Smooth muscle cell (in vitro differentiated cells): ENCODE measurements at regions not wholly inside any gene's neighbourhood (a gene's known extent, or its start where the extent isn't known, plus 50 kb on each side); places are given as distances from the start of the nearest gene placed in this dataset.

ENCODE experiments used
- DNase-seq: peaks from one replicate; lab custom pipeline; 2025; ENCODE audit not compliant: unreplicated experiment; lab: John Stamatoyannopoulos, UW
- H2AFZ ChIP-seq: fragments of 200-600 bp; sonication (generic); 2 replicates; pipeline ENCODE4 v1.6.0; 2016; ENCODE audit warnings: antibody characterized with exemption, low read depth, mild to moderate bottlenecking
- H3F3A ChIP-seq: fragments of 200-600 bp; sonication (generic); 2 replicates; pipeline ENCODE4 v1.6.0; 2017; ENCODE audit warnings: antibody characterized with exemption, low read depth
- H3K27ac ChIP-seq: fragments of 200-600 bp; sonication (generic); 2 replicates; pipeline ENCODE4 v1.5.1; 2016; ENCODE audit warnings: low read depth, mild to moderate bottlenecking
- H3K27me3 ChIP-seq: fragments of 200-600 bp; sonication (generic); 2 replicates; pipeline ENCODE4 v1.6.1; 2016; ENCODE audit warnings: low read depth, mild to moderate bottlenecking
- H3K36me3 ChIP-seq: fragments of 200-600 bp; sonication (generic); 2 replicates; pipeline ENCODE4 v1.5.1; 2016; ENCODE audit warnings: low read depth
- H3K4me1 ChIP-seq: fragments of 200-600 bp; sonication (generic); 2 replicates; pipeline ENCODE4 v1.5.1; 2016; ENCODE audit warnings: low read depth
- H3K4me2 ChIP-seq: fragments of 200-600 bp; sonication (generic); 2 replicates; pipeline ENCODE4 v1.6.0; 2016; ENCODE audit warnings: mild to moderate bottlenecking
- H3K4me3 ChIP-seq: fragments of 200-600 bp; sonication (generic); 2 replicates; pipeline ENCODE4 v1.5.1; 2016; ENCODE audit warnings: mild to moderate bottlenecking
- H3K79me2 ChIP-seq: fragments of 200-600 bp; sonication (generic); 2 replicates; pipeline ENCODE4 v1.6.0; 2016; ENCODE audit warnings: low read depth, mild to moderate bottlenecking
- H3K9ac ChIP-seq: fragments of 200-600 bp; sonication (generic); 2 replicates; pipeline ENCODE4 v1.6.0; 2016; ENCODE audit warnings: low read depth
- H3K9me3 ChIP-seq: fragments of 200-600 bp; sonication (generic); replicated peaks from 2 replicates; pipeline ENCODE4 v1.5.1; 2016; ENCODE audit warnings: low read depth
- H4K20me1 ChIP-seq: fragments of 200-600 bp; sonication (generic); 2 replicates; pipeline ENCODE4 v1.6.0; 2016; ENCODE audit warnings: low read depth
- CTCF ChIP-seq: fragments of 200-600 bp; sonication (generic); IDR thresholded peaks from 2 replicates; pipeline ENCODE4 v1.5.1; 2017; ENCODE audit warnings: borderline replicate concordance, mild to moderate bottlenecking, antibody characterized with exemption; ENCODE audit not compliant: insufficient read depth, poor library complexity, severe bottlenecking
- WGBS: methylation state at CpG from one replicate; pipeline ENCODE4 v1.1.7; 2016; ENCODE audit warnings: low lambda C conversion rate; 5-methylcytosine and 5-hydroxymethylcytosine counted together

DNA sequence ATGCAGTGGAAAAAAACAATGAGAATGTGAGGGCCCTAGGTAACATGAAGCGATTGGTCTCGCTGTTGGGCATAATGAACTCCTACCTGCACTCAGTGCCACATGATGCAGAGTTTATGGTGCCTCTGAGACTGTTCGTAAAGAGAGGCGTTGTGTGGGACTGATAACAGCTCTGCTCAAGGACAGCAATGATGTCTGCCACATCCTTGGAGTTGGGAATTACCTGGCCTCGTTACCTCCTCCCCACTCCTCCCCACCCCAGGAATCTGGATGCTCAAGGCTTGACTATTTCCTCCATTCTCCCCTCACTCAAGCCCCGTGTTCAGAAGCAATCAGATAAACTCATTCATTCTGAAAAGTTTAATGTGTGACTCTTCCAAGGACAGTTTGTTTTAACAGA, 148.0 kb upstream of the JADE1 start:
- Histone ChIP-seq H3K79me2 (no peaks in the 10 kb centered on the region), H3K9me3 (no peaks in the 10 kb centered on the region), H2AFZ (no peak overlapping the region), H3K36me3 (no peaks in the 10 kb centered on the region), H3K9ac (no peak overlapping the region), H3K27ac (no peak overlapping the region), H3K27me3 (no peaks in the 10 kb centered on the region), H3K4me3 (no peak overlapping the region), H3K4me2 (no peak overlapping the region), H3F3A (no peaks in the 10 kb centered on the region), H4K20me1 (no peaks in the 10 kb centered on the region), H3K4me1 (no peaks in the 10 kb centered on the region)
- no peak for TF ChIP-seq CTCF
- 70% methylated on average over 6 of the region's 6 CpGs for WGBS
- DNase-seq = no peak

GRCh38 chr4:128660361-128661215, 148.9 kb upstream of the JADE1 start:
- H3K4me2 ChIP-seq = no peak overlapping the region
- H3K79me2 ChIP-seq = no peaks in the 10 kb centered on the region
- H3F3A ChIP-seq = no peaks in the 10 kb centered on the region
- no peaks in the 10 kb centered on the region for H3K4me1 ChIP-seq
- WGBS = 75% methylated on average over 3 of the region's 3 CpGs
- no peak overlapping the region for H3K4me3 ChIP-seq
- no peaks in the 10 kb centered on the region for H3K27me3 ChIP-seq
- no peak overlapping the region for H3K27ac ChIP-seq
- DNase-seq = no peak
- no peaks in the 10 kb centered on the region for H3K9me3 ChIP-seq
- H3K36me3 ChIP-seq = no peaks in the 10 kb centered on the region
- H3K9ac ChIP-seq = no peak overlapping the region
- H2AFZ ChIP-seq = no peak overlapping the region
- no peak for TF ChIP-seq CTCF
- H4K20me1 ChIP-seq = no peaks in the 10 kb centered on the region

- no peak overlapping the region for H3K4me3 ChIP-seq
- no peak overlapping the region for H3K9ac ChIP-seq
- WGBS = 94% methylated on average over 4 of the region's 4 CpGs
- no peaks in the 10 kb centered on the region for H3K27me3 ChIP-seq
- H2AFZ ChIP-seq = peak overlapping the region; percentile 4
- H3K36me3 ChIP-seq = no peaks in the 10 kb centered on the region
- no peak for DNase-seq
- H3K4me2 ChIP-seq = no peak overlapping the region
- no peaks in the 10 kb centered on the region for H3K9me3 ChIP-seq
- TF ChIP-seq CTCF = no peak
- no peak overlapping the region for H3K27ac ChIP-seq
- no peaks in the 10 kb centered on the region for H3K79me2 ChIP-seq
- H4K20me1 ChIP-seq = no peaks in the 10 kb centered on the region
- H3F3A ChIP-seq = peaks cover 8% of the 10 kb centered on the region
- peaks cover 3% of the 10 kb centered on the region for H3K4me1 ChIP-seq
Observed at GRCh38 chr4:128658214-128658631, 151.3 kb upstream of the JADE1 start.

GRCh38 chr4:128657638-128658037, 151.9 kb upstream of the JADE1 start:
- no peak for TF ChIP-seq CTCF
- Histone ChIP-seq H3K9ac (no peak overlapping the region), H2AFZ (peak overlapping the region; percentile 4), H3K9me3 (no peaks in the 10 kb centered on the region), H4K20me1 (no peaks in the 10 kb centered on the region), H3K79me2 (no peaks in the 10 kb centered on the region), H3K4me1 (peaks cover 9% of the 10 kb centered on the region), H3K27me3 (no peaks in the 10 kb centered on the region), H3K36me3 (no peaks in the 10 kb centered on the region), H3K27ac (no peak overlapping the region), H3K4me2 (no peak overlapping the region), H3K4me3 (no peak overlapping the region), H3F3A (peaks cover 10% of the 10 kb centered on the region)
- WGBS = 78% methylated on average over 4 of the region's 4 CpGs
- DNase-seq = no peak
